Kidney (tissue), 13 donors: ENCODE measurements at regions not wholly inside any gene's neighbourhood (a gene's known extent, or its start where the extent isn't known, plus 50 kb on each side); places are given as distances from the start of the nearest gene placed in this dataset.

Source experiments
- DNase-seq, 5 donors: peaks; one replicate each; pipeline ENCODE4 v3.0.0-alpha.2; 2013 to 2020
- FAIRE-seq: peaks from 2 replicates; lab custom pipeline; 2012; peaks lifted over from hg19 to GRCh38; lab: Jason Lieb, UNC
- H3K27ac ChIP-seq, 2 donors: one replicate each; pipeline ENCODE4 v1.7.0; 2013; ENCODE audit warnings: low read depth in 2 of 2, low read length in 2 of 2, inconsistent platforms in 1 of 2
- H3K27me3 ChIP-seq: one replicate; pipeline ENCODE4 v1.7.1; 2013; ENCODE audit warnings: low read length, inconsistent platforms; ENCODE audit not compliant: control insufficient read depth, insufficient read depth
- H3K36me3 ChIP-seq, 3 donors: one replicate each; pipeline versions ENCODE4 v1.7.0 to v1.7.1; 2013; ENCODE audit warnings: low read length in 3 of 3, control low read depth in 1 of 3, inconsistent platforms in 1 of 3; ENCODE audit not compliant: insufficient read depth in 3 of 3, control insufficient read depth in 2 of 3
- H3K4me1 ChIP-seq, 3 donors: one replicate each; pipeline versions ENCODE4 v1.7.0 to v1.7.1; 2013; ENCODE audit warnings: low read length in 3 of 3, inconsistent platforms in 1 of 3, low read depth in 1 of 3; ENCODE audit not compliant: control insufficient read depth in 2 of 3, insufficient read depth in 2 of 3
- H3K4me3 ChIP-seq, 3 donors: one replicate each; pipeline versions ENCODE4 v1.7.0 to v1.8.1; 2013; ENCODE audit warnings: low read length in 3 of 3, control low read depth in 1 of 3, inconsistent platforms in 1 of 3
- H3K9ac ChIP-seq, 3 donors: one replicate each; pipeline versions ENCODE4 v1.7.0 to v1.7.1; 2013; ENCODE audit warnings: low read length in 3 of 3, control low read depth in 1 of 3, inconsistent platforms in 1 of 3
- H3K9me3 ChIP-seq, 3 donors: one replicate each; pipeline versions ENCODE4 v1.7.0 to v1.7.1; 2013; ENCODE audit warnings: low read length in 3 of 3, control low read depth in 1 of 3, inconsistent platforms in 1 of 3; ENCODE audit not compliant: control insufficient read depth in 2 of 3, insufficient read depth in 1 of 3
- CTCF ChIP-seq: IDR thresholded peaks from 3 replicates; pipeline ENCODE4 v1.5.1; 2012; ENCODE audit warnings: mild to moderate bottlenecking, moderate library complexity, borderline replicate concordance; ENCODE audit not compliant: insufficient read depth; ENCODE audit errors: extremely low read depth
- intact Hi-C: fragments of 100-400 bp; cut with DNase I; formaldehyde crosslinking; loops from one replicate; pipeline ENCODE4 v1.11.1; 2022
- donor health status: control.
- donor health status: control.
- donor health status: control.
- donor health status: control.
- donor health status: control.
- donor health status: DM: yes; HTN: yes; CAD: no.
- donor health status: Normal renal cell carcinoma (clear cell type).

GRCh38 chr21:28804089-28804670 lies 188.5 kb downstream of the LTN1 start:
- H3K4me3 ChIP-seq: no peak overlapping the region
- H3K27ac ChIP-seq: no peak overlapping the region

GRCh38 chr21:28801906-28802305 lies 190.8 kb downstream of the LTN1 start:
- Histone ChIP-seq H3K4me1 (no peaks in the 10 kb centered on the region), H3K4me3 (no peak overlapping the region), H3K27ac (no peak overlapping the region), H3K9me3 (no peaks in the 10 kb centered on the region), H3K9ac (no peak overlapping the region), H3K27me3 (no peaks in the 10 kb centered on the region), H3K36me3 (no peaks in the 10 kb centered on the region)
- DNase-seq: no peak
- TF ChIP-seq CTCF: no peak
- no peak for FAIRE-seq
- intact Hi-C loops: no loop called here

More at GRCh38 chr21:28804089-28804670, 188.5 kb downstream of the LTN1 start:
- DNase-seq (no peak), FAIRE-seq (no peak)
- Histone ChIP-seq H3K9ac (no peak overlapping the region), H3K9me3 (no peaks in the 10 kb centered on the region), H3K36me3 (no peaks in the 10 kb centered on the region), H3K4me1 (no peaks in the 10 kb centered on the region), H3K27me3 (no peaks in the 10 kb centered on the region)
- TF ChIP-seq CTCF: no peak
- intact Hi-C loops: no loop called here

- TF ChIP-seq CTCF: no peak
- Histone ChIP-seq H3K27ac (no peak overlapping the region), H3K9me3 (no peaks in the 10 kb centered on the region), H3K4me3 (no peak overlapping the region), H3K9ac (no peak overlapping the region), H3K4me1 (no peaks in the 10 kb centered on the region), H3K36me3 (no peaks in the 10 kb centered on the region), H3K27me3 (no peaks in the 10 kb centered on the region)
- intact Hi-C loops: no loop called here
- DNase-seq (no peak), FAIRE-seq (no peak)
These were observed 192.8 kb downstream of the LTN1 start for GRCh38 chr21:28799926-28800325.

- Histone ChIP-seq H3K27ac (no peak overlapping the region), H3K9me3 (no peaks in the 10 kb centered on the region), H3K9ac (no peak overlapping the region), H3K4me3 (no peak overlapping the region), H3K4me1 (no peaks in the 10 kb centered on the region), H3K27me3 (no peaks in the 10 kb centered on the region), H3K36me3 (no peaks in the 10 kb centered on the region)
- intact Hi-C loops: no loop called here
- no peak for DNase-seq
- FAIRE-seq: no peak
- no peak for TF ChIP-seq CTCF
These were observed 193.9 kb downstream of the LTN1 start for GRCh38 chr21:28798798-28799197.
